ENCODE measurements at regions not wholly inside any gene's neighbourhood (a gene's known extent, or its start where the extent isn't known, plus 50 kb on each side); places are given as distances from the start of the nearest gene placed in this dataset.
"Not testable (repeated sequence)": the region's sequence is repeated elsewhere in the genome, so short reads cannot be mapped to it uniquely, and the experiment has no call there.

GRCh38 chr6:164665328-164665727 is 644.1 kb downstream of the C6orf118 start:
- no peak for DNase-seq
- no peak overlapping the region for H3K27ac Mint-ChIP-seq
- H3K4me1 Mint-ChIP-seq, result no peaks in the 10 kb centered on the region
- no peak overlapping the region for H3K4me3 Mint-ChIP-seq
- no peak for ATAC-seq
- H3K27me3 Mint-ChIP-seq, result no peaks in the 10 kb centered on the region
- H3K9me3 Mint-ChIP-seq, result peaks cover 4 to 7% of the 10 kb centered on the region in 2 donors

- no peak for DNase-seq
- Mint-ChIP-seq H3K27ac (no peak overlapping the region), H3K4me3 (no peak overlapping the region), H3K9me3 (peaks cover 7 to 8% of the 10 kb centered on the region in 2 donors), H3K27me3 (no peaks in the 10 kb centered on the region), H3K4me1 (no peaks in the 10 kb centered on the region)
- no peak for ATAC-seq
These were observed 645.8 kb downstream of the C6orf118 start for GRCh38 chr6:164663634-164664033.

- H3K9me3 Mint-ChIP-seq, result peaks cover 9 to 11% of the 10 kb centered on the region in 2 donors
- H3K27me3 Mint-ChIP-seq, result no peaks in the 10 kb centered on the region
- H3K27ac Mint-ChIP-seq, result no peak overlapping the region
- DNase-seq (no peak), ATAC-seq (no peak)
- H3K4me1 Mint-ChIP-seq, result no peaks in the 10 kb centered on the region
- no peak overlapping the region for H3K4me3 Mint-ChIP-seq
These were observed 647.7 kb downstream of the C6orf118 start for GRCh38 chr6:164661716-164662115.

- Mint-ChIP-seq H3K27me3 (no peaks in the 10 kb centered on the region), H3K4me3 (no peak overlapping the region), H3K4me1 (no peaks in the 10 kb centered on the region), H3K9me3 (peaks cover 12 to 16% of the 10 kb centered on the region in 2 donors), H3K27ac (peak overlapping the region in 1 of 2 donors; percentile 33)
- DNase-seq (no peak), ATAC-seq (no peak)
These were observed 648.6 kb downstream of the C6orf118 start for GRCh38 chr6:164660781-164661180.

- no peaks in the 10 kb centered on the region for H3K27me3 Mint-ChIP-seq
- H3K9me3 Mint-ChIP-seq, result peaks cover 0 to 7% of the 10 kb centered on the region in 2 donors
- no peak for ATAC-seq
- H3K4me1 Mint-ChIP-seq, result no peaks in the 10 kb centered on the region
- no peak overlapping the region for H3K4me3 Mint-ChIP-seq
- DNase-seq, result no peak
- H3K27ac Mint-ChIP-seq, result no peak overlapping the region
These were observed 668.4 kb downstream of the C6orf118 start for GRCh38 chr6:164640956-164641355.

GRCh38 chr6:164628302-164628931 is 681.0 kb downstream of the C6orf118 start:
- Mint-ChIP-seq H3K27ac (no peak overlapping the region), H3K4me3 (no peak overlapping the region), H3K27me3 (no peaks in the 10 kb centered on the region), H3K9me3 (peaks cover 5 to 8% of the 10 kb centered on the region in 2 donors), H3K4me1 (no peaks in the 10 kb centered on the region)
- ATAC-seq (peak; percentile 74), DNase-seq (no peak)

GRCh38 chr6:164616917-164617524 is 692.4 kb downstream of the C6orf118 start:
- ATAC-seq (no peak), DNase-seq (no peak)
- Mint-ChIP-seq H3K4me1 (no peaks in the 10 kb centered on the region), H3K9me3 (peaks cover 0 to 4% of the 10 kb centered on the region in 2 donors), H3K27ac (no peak overlapping the region), H3K4me3 (no peak overlapping the region), H3K27me3 (no peaks in the 10 kb centered on the region)

GRCh38 chr6:164612751-164613150 is 696.7 kb downstream of the C6orf118 start:
- ATAC-seq (no peak), DNase-seq (no peak)
- H3K4me1 Mint-ChIP-seq, result no peaks in the 10 kb centered on the region
- H3K9me3 Mint-ChIP-seq, result peaks cover 0 to 11% of the 10 kb centered on the region in 2 donors
- H3K27me3 Mint-ChIP-seq, result no peaks in the 10 kb centered on the region
- H3K4me3 Mint-ChIP-seq, result no peak overlapping the region
- H3K27ac Mint-ChIP-seq, result no peak overlapping the region

- H3K9me3 Mint-ChIP-seq, DNase-seq, H3K27ac Mint-ChIP-seq, H3K4me3 Mint-ChIP-seq, H3K4me1 Mint-ChIP-seq, H3K27me3 Mint-ChIP-seq: not testable (repeated sequence)
- peak; percentile 60 for ATAC-seq
These were observed 698.5 kb downstream of the C6orf118 start for GRCh38 chr6:164610859-164611258.

GRCh38 chr6:164602415-164602814 is 707.0 kb downstream of the C6orf118 start:
- not testable (repeated sequence) for H3K4me3 Mint-ChIP-seq, H3K9me3 Mint-ChIP-seq, ATAC-seq, H3K4me1 Mint-ChIP-seq, H3K27me3 Mint-ChIP-seq, H3K27ac Mint-ChIP-seq, DNase-seq

GRCh38 chr6:164581563-164581962 is 727.8 kb downstream of the C6orf118 start:
- DNase-seq (no peak), ATAC-seq (no peak)
- Mint-ChIP-seq H3K4me3 (no peak overlapping the region), H3K27ac (no peak overlapping the region), H3K27me3 (no peaks in the 10 kb centered on the region), H3K4me1 (no peaks in the 10 kb centered on the region), H3K9me3 (no peaks in the 10 kb centered on the region)

GRCh38 chr6:164579035-164579434 is 730.4 kb downstream of the C6orf118 start:
- Mint-ChIP-seq H3K4me3 (no peak overlapping the region), H3K9me3 (peaks cover 4 to 8% of the 10 kb centered on the region in 2 donors), H3K27ac (no peak overlapping the region), H3K4me1 (no peaks in the 10 kb centered on the region), H3K27me3 (no peaks in the 10 kb centered on the region)
- ATAC-seq, result no peak
- DNase-seq, result no peak

- no peak for DNase-seq
- no peak for ATAC-seq
- Mint-ChIP-seq H3K9me3 (peaks cover 4 to 8% of the 10 kb centered on the region in 2 donors), H3K27me3 (no peaks in the 10 kb centered on the region), H3K4me1 (no peaks in the 10 kb centered on the region), H3K27ac (no peak overlapping the region), H3K4me3 (no peak overlapping the region)
These were observed 730.8 kb downstream of the C6orf118 start for GRCh38 chr6:164578616-164579015.

GRCh38 chr6:164570801-164571200 is 738.6 kb downstream of the C6orf118 start:
- ATAC-seq, result no peak
- peaks cover 8 to 14% of the 10 kb centered on the region in 2 donors for H3K9me3 Mint-ChIP-seq
- no peak overlapping the region for H3K27ac Mint-ChIP-seq
- no peak overlapping the region for H3K4me3 Mint-ChIP-seq
- no peak for DNase-seq
- no peaks in the 10 kb centered on the region for H3K27me3 Mint-ChIP-seq
- no peaks in the 10 kb centered on the region for H3K4me1 Mint-ChIP-seq

GRCh38 chr6:164569509-164569908 is 739.9 kb downstream of the C6orf118 start:
- H3K4me3 Mint-ChIP-seq, result no peak overlapping the region
- H3K4me1 Mint-ChIP-seq, result no peaks in the 10 kb centered on the region
- H3K9me3 Mint-ChIP-seq, result peaks cover 0 to 10% of the 10 kb centered on the region in 2 donors
- no peak overlapping the region for H3K27ac Mint-ChIP-seq
- ATAC-seq (no peak), DNase-seq (no peak)
- H3K27me3 Mint-ChIP-seq, result no peaks in the 10 kb centered on the region

- Mint-ChIP-seq H3K27me3 (no peaks in the 10 kb centered on the region), H3K4me3 (no peak overlapping the region), H3K9me3 (peaks cover 16 to 27% of the 10 kb centered on the region in 2 donors), H3K4me1 (no peaks in the 10 kb centered on the region), H3K27ac (no peak overlapping the region)
- ATAC-seq, result no peak
- DNase-seq, result no peak
These were observed 745.5 kb downstream of the C6orf118 start for GRCh38 chr6:164563924-164564323.

GRCh38 chr6:164561656-164562055 is 747.7 kb downstream of the C6orf118 start:
- no peaks in the 10 kb centered on the region for H3K27me3 Mint-ChIP-seq
- peaks cover 10 to 27% of the 10 kb centered on the region in 2 donors for H3K9me3 Mint-ChIP-seq
- no peak overlapping the region for H3K4me3 Mint-ChIP-seq
- ATAC-seq (no peak), DNase-seq (no peak)
- H3K27ac Mint-ChIP-seq, result no peak overlapping the region
- H3K4me1 Mint-ChIP-seq, result no peaks in the 10 kb centered on the region

All from stimulated activated naive CD8-positive, alpha-beta T cell treated with anti-CD3 and anti-CD28 coated beads, Interleukin-15, amount 100 ng/mL, for 72 hours (primary cell).